ENCODE measurements at regions not wholly inside any gene's neighbourhood (a gene's known extent, or its start where the extent isn't known, plus 50 kb on each side); places are given as distances from the start of the nearest gene placed in this dataset.

DNA sequence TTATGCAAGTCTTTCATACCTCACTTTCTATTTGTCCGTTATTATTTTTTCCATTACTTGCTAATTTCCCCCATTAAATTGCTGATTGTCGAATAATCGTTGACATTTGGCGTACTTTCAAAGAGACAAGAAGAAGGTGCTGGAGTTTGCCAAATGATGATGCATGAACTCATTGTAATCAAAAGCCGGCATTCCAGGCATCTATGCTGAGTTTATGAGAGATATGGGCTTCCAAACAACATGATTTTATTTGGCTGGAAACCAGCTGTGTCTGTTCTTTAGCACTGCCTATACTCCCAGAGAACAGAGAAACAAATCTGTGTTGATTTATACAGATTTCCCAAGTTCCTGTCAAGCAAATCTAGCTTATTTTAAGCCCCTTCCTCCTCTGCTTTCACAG is 80.8 kb upstream of the RPS6KA3 start:
- Histone ChIP-seq H3K9me3 (ENCODE audit: insufficient read depth, low read depth, low read length) (no peaks in the 10 kb centered on the region), H3K4me3 (ENCODE audit: low read length, poor library complexity, severe bottlenecking) (no peak overlapping the region), H3K4me1 (ENCODE audit: insufficient read depth, low read length, poor library complexity, severe bottlenecking) (no peaks in the 10 kb centered on the region), H3K79me2 (ENCODE audit: insufficient read depth, low read length) (no peaks in the 10 kb centered on the region), H3K9me2 (replicated peaks; ENCODE audit: low read depth, low read length) (no peaks in the 10 kb centered on the region), H3K27me3 (ENCODE audit: insufficient read depth, low read length, poor library complexity, severe bottlenecking) (no peaks in the 10 kb centered on the region), H3F3A (ENCODE audit: low read depth) (no peaks in the 10 kb centered on the region), H3K4me2 (ENCODE audit: low read depth, low read length, poor library complexity, severe bottlenecking) (no peak overlapping the region), H3K36me3 (ENCODE audit: insufficient read depth, low read length) (no peaks in the 10 kb centered on the region), H4K20me1 (ENCODE audit: insufficient read depth, low read length, poor library complexity, severe bottlenecking) (no peaks in the 10 kb centered on the region), H2AFZ (ENCODE audit: low read length) (no peak overlapping the region), H3K9ac (ENCODE audit: low read depth, low read length, poor library complexity, severe bottlenecking) (no peak overlapping the region)
- TF ChIP-seq EZH2phosphoT487 (IDR thresholded peaks at IDR 0.05; ENCODE audit: borderline replicate concordance): no peak
- TF ChIP-seq, protein P1, sequence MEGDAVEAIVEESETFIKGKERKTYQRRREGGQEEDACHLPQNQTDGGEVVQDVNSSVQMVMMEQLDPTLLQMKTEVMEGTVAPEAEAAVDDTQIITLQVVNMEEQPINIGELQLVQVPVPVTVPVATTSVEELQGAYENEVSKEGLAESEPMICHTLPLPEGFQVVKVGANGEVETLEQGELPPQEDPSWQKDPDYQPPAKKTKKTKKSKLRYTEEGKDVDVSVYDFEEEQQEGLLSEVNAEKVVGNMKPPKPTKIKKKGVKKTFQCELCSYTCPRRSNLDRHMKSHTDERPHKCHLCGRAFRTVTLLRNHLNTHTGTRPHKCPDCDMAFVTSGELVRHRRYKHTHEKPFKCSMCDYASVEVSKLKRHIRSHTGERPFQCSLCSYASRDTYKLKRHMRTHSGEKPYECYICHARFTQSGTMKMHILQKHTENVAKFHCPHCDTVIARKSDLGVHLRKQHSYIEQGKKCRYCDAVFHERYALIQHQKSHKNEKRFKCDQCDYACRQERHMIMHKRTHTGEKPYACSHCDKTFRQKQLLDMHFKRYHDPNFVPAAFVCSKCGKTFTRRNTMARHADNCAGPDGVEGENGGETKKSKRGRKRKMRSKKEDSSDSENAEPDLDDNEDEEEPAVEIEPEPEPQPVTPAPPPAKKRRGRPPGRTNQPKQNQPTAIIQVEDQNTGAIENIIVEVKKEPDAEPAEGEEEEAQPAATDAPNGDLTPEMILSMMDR (conservative IDR thresholded peaks at IDR 0.05; ENCODE audit: low read length): no peak

DNA sequence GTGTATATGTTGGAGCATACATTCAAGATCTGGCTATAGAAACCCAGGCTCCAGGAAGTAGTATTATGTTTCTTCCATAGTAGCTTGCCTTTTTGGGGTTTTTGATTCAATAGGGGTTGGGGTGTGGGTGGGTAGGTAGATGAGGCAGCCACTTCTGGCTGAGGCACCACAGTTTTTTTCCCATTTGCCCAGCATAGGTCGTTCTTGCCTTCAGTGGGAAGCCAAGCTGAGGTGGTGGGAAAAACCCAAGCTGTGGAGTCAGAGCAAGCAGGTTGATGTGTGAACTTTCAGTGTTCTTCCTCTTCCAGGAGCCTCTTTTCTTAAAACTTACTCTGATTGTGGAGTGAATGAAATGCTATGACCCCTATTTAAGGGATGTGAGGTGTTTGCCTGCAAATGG is 67.0 kb upstream of the RPS6KA3 start:
- Histone ChIP-seq H3K79me2 (ENCODE audit: insufficient read depth, low read length) (no peaks in the 10 kb centered on the region), H3K27me3 (ENCODE audit: insufficient read depth, low read length, poor library complexity, severe bottlenecking) (no peaks in the 10 kb centered on the region), H3K36me3 (ENCODE audit: insufficient read depth, low read length) (no peaks in the 10 kb centered on the region), H2AFZ (ENCODE audit: low read length) (no peak overlapping the region), H3F3A (ENCODE audit: low read depth) (no peaks in the 10 kb centered on the region), H3K9ac (ENCODE audit: low read depth, low read length, poor library complexity, severe bottlenecking) (no peak overlapping the region), H3K4me2 (ENCODE audit: low read depth, low read length, poor library complexity, severe bottlenecking) (no peak overlapping the region), H4K20me1 (ENCODE audit: insufficient read depth, low read length, poor library complexity, severe bottlenecking) (no peaks in the 10 kb centered on the region), H3K4me3 (ENCODE audit: low read length, poor library complexity, severe bottlenecking) (no peak overlapping the region), H3K4me1 (ENCODE audit: insufficient read depth, low read length, poor library complexity, severe bottlenecking) (no peaks in the 10 kb centered on the region), H3K9me2 (replicated peaks; ENCODE audit: low read depth, low read length) (no peaks in the 10 kb centered on the region), H3K9me3 (ENCODE audit: insufficient read depth, low read depth, low read length) (no peaks in the 10 kb centered on the region)
- no peak for TF ChIP-seq EZH2phosphoT487 (IDR thresholded peaks at IDR 0.05; ENCODE audit: borderline replicate concordance)
- TF ChIP-seq, protein P1 (conservative IDR thresholded peaks at IDR 0.05; ENCODE audit: low read length): no peak

DNA sequence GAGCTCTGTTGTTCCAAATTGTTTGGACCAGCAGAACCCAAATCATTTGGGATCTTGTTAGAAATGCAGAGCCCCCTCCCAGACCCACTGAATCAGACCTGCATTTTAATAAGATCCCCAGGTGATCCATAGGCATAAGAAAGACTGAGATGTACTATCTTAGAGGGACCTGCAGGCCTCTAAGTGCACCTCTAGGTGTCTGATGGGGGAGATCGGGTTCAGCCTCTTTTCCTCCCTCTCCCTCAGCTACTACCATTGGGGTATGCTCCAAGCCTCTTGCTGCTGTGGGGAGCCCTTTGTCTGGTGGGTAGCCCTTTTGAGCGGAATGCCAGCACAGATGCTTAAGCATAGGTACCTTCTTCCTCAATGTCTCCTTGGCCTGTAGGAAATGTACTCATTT is 63.8 kb upstream of the RPS6KA3 start:
- no peaks in the 10 kb centered on the region for H3F3A ChIP-seq (ENCODE audit: low read depth)
- no peak overlapping the region for H3K9ac ChIP-seq (ENCODE audit: low read depth, low read length, poor library complexity, severe bottlenecking)
- no peaks in the 10 kb centered on the region for H3K27me3 ChIP-seq (ENCODE audit: insufficient read depth, low read length, poor library complexity, severe bottlenecking)
- no peaks in the 10 kb centered on the region for H3K4me1 ChIP-seq (ENCODE audit: insufficient read depth, low read length, poor library complexity, severe bottlenecking)
- H3K9me3 ChIP-seq (ENCODE audit: insufficient read depth, low read depth, low read length): no peaks in the 10 kb centered on the region
- no peaks in the 10 kb centered on the region for H3K36me3 ChIP-seq (ENCODE audit: insufficient read depth, low read length)
- no peaks in the 10 kb centered on the region for H3K9me2 ChIP-seq (replicated peaks; ENCODE audit: low read depth, low read length)
- H3K4me2 ChIP-seq (ENCODE audit: low read depth, low read length, poor library complexity, severe bottlenecking): no peak overlapping the region
- TF ChIP-seq, protein P1 (conservative IDR thresholded peaks at IDR 0.05; ENCODE audit: low read length): no peak
- TF ChIP-seq EZH2phosphoT487 (IDR thresholded peaks at IDR 0.05; ENCODE audit: borderline replicate concordance): no peak
- no peaks in the 10 kb centered on the region for H3K79me2 ChIP-seq (ENCODE audit: insufficient read depth, low read length)
- no peak overlapping the region for H3K4me3 ChIP-seq (ENCODE audit: low read length, poor library complexity, severe bottlenecking)
- no peaks in the 10 kb centered on the region for H4K20me1 ChIP-seq (ENCODE audit: insufficient read depth, low read length, poor library complexity, severe bottlenecking)
- no peak overlapping the region for H2AFZ ChIP-seq (ENCODE audit: low read length)
